CD4-positive, alpha-beta T cell treated with Interleukin-1 beta for 1 hour (primary cell): ENCODE measurements at regions not wholly inside any gene's neighbourhood (a gene's known extent, or its start where the extent isn't known, plus 50 kb on each side); places are given as distances from the start of the nearest gene placed in this dataset.
"Not testable (repeated sequence)": the region's sequence is repeated elsewhere in the genome, so short reads cannot be mapped to it uniquely, and the experiment has no call there.

Experiments used
- DNase-seq, 2 donors: peaks; one replicate each; pipeline ENCODE4 v3.0.0-alpha.2; 2020 to 2022

- DNase-seq, result no peak
Observed at GRCh38 chr16:8183176-8184099, 406.9 kb downstream of the TMEM114 start.

DNA sequence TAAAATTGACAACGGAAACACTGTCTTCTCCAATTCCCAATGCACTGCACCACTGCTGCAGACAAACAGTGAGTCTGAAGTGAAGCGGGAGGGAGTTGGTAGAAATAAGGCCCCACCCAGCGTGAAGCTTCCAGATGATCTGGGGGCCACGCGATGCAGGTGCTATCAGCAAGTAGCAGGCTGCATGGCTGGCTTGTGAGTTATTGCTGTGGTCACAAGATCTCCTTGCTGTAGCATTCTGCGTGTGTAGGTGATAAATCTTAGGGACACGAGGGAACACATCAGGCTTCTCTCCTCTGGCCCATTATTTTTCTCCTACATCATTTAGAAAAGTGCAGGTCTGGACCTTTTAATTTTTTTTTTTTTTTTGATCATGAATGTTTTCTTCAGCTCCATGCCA lies 407.6 kb downstream of the TMEM114 start:
- no peak for DNase-seq

DNA sequence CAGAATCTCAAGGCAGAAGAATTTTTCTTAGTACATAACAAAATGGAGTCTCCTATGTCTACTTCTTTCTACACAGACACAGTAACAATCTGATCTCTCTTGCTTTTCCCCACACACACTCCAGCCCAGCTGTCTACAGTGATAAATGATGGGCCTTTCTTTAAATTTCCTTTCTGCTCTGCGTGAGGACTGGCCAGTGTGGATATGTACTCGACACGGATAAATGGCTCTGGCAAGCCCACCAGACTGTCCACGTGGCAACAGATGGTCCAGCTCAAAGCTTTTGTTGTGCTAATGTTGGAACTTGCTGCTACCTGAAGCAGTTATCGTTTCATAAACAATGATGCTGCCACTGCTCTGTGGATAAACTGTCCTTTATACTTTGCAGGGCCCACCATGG lies 410.7 kb downstream of the TMEM114 start:
- no peak for DNase-seq

DNA sequence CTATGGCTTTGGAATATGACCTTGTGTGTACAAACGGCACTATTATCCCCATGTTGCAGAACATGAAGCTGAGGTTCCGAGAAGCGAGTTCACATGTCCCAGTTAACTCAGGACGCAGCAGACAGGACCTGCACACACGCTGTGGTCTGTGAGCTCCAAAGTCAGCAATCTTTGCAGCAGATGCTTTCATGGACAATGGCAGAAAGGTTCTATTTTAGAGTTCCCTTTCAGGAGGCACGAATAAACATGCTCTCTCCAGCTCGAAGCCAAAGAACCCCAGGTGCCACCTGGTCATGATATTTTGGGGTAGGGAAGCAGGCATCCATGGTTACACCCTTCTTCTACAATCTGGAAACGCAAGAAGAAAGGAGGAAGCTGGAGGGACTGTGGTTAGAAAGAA lies 412.0 kb downstream of the TMEM114 start:
- DNase-seq, result no peak

DNA sequence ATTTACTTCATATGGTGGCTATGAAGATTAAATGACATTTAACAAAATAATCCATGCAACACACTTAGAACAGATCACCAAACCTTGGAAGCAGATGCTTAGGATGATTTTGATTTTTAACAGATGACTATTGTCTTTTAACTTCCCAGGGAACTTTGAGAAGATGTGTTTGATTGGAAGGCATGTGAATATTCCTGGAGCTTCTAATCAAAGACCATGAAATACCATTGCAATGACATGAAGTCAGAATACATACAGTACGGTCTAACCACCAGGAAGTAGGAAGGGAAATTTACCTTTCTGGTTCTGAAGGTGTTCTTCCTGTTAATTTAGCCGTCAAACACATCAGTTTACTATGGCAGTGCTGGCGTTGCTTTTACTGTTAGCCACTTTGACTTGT lies 414.9 kb downstream of the TMEM114 start:
- no peak for DNase-seq

DNA sequence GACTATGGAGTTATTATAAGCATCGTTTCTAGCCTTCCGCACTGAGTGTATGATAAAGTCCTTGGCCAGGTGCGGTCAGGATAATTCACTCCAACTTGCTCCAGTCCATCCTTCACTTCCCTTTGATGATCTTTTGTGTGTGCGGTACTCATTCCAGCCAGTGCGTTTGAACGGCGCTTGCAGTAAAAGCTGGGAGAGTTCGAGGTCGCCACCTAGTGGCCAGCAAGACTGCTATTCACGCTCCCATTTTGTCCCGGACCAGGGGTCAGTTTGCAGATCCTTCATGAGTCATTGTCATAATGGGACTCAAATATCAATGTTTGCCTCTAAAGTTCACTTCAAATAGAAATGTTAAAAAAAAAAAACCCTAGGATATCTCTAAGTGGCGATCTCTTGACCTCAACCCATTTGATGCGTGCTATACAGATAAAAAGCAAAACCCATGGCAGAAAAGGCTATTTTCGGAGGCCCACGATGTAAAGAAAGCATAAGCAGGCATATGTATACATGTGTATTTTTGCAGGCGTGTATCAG lies 417.1 kb downstream of the TMEM114 start:
- peak; percentile 2 to 3 for DNase-seq

DNA sequence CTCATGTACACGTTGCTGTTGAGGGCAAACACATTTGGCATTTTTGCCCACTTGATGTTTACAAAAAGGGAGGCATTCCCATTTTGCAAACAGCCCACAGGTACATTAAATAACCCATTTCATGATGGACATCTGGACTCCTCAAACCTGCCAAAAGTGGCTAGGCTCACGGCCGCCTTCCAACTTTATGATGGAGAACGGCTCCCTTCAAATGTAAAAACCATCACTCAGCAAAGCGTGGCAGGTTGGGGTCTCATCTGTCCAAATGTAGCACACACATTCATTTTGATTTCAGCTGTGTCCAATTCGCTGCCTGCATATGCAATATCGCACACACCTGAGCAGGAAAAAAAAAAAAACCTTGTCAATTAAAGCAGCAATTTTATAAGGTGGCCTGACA lies 417.8 kb downstream of the TMEM114 start:
- DNase-seq, result no peak

- no peak for DNase-seq
Observed at GRCh38 chr16:8168016-8168415, 422.3 kb downstream of the TMEM114 start.

DNA sequence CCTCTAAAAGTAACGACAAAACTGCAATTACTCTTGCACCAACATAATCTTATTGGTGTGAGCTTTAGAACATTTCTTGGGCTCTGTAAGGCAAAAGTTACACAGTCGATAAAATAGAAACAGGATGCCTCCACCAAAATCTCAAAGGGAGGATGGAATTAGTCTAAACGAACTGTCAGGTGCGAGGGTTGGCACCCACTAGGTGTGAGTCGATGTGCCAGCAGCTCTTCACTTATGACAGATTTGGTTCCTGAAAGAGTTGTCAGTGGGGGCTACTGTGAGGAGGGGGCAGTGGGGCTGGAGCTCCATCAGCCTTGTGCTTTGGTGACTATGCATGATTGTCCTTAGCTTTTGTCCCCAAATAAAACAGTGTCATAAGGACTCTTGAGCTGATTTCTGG lies 422.9 kb downstream of the TMEM114 start:
- no peak for DNase-seq

GRCh38 chr16:8158051-8158450 lies 432.3 kb downstream of the TMEM114 start:
- DNase-seq, result no peak

- DNase-seq, result no peak
Observed at GRCh38 chr16:8155275-8155674, 435.0 kb downstream of the TMEM114 start.

DNA sequence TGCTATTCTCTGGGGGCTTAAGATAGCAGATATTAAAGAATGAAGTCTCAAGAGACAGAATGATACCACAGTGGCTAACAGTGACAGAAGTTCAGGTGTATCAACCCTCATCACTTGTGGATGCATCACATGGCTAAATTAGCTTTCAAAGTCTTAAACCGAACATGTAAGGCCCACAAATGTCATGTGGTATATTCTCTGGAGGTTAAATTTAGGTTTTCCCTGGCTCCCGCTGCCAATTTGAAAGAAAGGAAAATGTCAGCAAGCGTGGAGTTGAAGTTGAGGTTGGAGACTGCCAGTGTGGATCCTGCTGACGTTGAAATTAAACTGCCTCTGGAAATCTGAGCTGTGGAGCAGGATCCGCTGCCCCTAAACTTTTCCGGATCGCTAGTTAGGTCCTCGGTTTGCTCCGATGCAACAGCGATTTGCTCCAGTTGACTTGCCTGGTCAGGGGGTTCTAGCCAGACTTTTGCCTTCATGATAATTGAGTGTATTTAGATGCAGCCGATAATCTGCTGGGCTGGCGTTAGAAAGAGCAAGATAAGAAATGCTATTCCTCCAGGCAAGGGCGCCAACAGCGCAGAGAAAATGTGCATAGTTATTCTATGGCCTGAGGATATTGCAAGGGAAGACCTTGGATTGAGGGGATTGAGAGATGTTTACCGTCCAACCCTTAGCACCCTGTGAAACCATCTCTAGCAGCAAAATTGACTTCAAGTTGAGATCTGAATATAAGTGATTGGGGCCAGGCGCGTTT lies 443.9 kb downstream of the TMEM114 start:
- no peak for DNase-seq

- DNase-seq, result no peak
Observed at GRCh38 chr16:8138666-8139065, 451.6 kb downstream of the TMEM114 start.

GRCh38 chr16:8137606-8138005 lies 452.7 kb downstream of the TMEM114 start:
- no peak for DNase-seq

GRCh38 chr16:8130197-8130596 lies 460.1 kb downstream of the TMEM114 start:
- no peak for DNase-seq

GRCh38 chr16:8127070-8127469 lies 463.2 kb downstream of the TMEM114 start:
- no peak for DNase-seq

DNA sequence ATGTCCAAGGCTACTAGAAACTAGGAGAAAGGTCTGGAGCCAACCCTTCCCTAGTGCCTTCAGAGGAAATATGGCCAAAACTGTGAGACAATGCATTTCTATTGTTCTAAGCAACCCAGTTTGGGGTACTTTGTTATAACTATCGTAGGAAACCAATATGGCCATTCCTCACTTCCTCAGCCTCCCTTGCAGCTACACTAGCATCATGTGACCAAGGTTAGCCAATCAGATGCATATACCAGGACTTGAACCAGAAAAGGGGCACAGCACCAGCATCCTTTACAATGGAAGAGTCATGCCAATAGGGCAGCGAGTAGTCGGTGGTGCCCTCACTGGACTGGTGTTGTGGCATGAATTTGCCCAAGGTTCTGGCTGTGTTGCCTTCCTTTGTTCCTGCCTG lies 464.0 kb downstream of the TMEM114 start:
- no peak for DNase-seq

GRCh38 chr16:8120001-8120400 lies 470.3 kb downstream of the TMEM114 start:
- DNase-seq, result no peak

DNA sequence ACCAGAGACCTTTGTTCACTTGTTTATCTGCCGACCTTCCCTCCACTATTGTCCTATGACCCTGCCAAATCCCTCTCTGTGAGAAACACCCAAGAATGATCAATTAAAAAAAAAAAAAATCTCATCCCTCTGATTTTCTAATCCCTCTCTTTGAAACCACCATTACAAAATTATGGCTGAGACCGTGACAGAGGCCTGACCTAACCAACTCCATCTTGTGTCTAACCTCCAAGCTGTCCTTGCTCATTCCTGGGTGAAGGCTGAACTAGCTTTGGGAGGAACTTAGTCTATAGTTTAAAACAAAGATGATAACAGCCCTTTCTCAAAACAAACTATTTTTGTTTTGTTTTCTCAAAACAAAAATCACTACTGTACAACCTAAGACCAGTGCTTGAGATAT lies 474.5 kb downstream of the TMEM114 start:
- DNase-seq, result no peak

- DNase-seq, result not testable (repeated sequence)
Observed at GRCh38 chr16:8114941-8115340, 475.4 kb downstream of the TMEM114 start.

DNA sequence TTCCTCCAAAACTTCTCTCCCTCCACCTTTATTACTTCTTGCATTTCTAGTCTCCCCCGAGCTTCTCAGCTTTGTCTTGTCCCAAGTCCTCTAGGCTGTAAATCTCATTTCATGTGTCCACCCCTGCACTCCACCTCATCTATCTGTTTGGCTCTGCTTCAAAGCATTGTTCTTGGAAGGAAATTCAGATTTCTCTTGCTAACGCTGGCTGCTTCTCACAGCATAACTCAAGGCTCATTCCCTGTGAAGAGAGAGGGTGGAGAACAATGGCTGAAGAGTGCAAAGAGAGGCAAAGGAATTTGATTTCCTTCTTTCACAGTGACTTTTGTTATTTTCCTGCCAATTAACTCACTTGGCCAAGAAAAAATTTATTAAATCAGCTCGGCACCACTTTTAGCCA lies 476.5 kb downstream of the TMEM114 start:
- DNase-seq, result no peak

DNA sequence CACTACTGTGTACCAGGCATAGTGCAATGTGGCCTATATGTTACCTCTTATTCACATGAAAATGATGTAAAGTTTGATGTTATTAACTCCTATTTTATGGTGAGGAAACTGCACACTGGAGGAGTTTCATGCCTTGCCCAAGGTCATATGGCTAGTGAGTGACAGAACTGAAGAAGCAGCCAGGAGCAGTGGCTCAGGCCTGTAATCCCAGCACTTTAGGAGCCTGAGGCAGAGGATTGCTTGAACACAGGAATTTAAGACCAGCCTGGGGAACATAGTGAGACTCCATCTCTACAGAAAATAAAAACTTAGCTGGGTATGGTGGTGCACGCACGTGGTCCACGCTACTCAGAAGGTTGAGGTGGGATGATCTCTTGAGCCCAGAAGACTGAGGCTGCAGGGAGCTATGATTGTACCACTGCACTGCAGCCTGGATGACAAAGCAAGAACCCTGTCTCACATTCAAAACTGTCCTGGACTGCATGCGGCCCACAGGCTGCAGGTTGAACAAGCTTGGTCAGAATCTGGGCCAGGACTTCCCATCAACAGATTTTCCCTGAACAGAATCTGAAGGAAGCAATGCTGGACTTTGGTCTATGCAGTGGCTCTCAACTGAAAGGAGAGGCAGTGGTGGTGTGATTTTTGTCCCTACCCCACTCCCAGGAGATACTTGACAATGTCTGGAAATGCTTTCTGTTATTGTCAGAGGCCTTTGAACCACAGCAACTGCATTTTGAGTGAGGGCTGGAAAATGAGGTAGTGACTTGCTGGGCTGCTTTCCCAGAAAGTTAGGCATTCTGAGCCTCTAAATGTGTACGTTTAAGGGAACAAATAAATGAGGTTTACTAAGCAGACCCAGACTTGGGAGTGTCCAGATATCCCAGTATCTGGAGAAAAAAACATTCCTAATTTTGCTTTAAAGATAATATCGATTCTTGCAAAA lies 479.5 kb downstream of the TMEM114 start:
- no peak for DNase-seq
